ENCODE measurements at regions not wholly inside any gene's neighbourhood (a gene's known extent, or its start where the extent isn't known, plus 50 kb on each side); places are given as distances from the start of the nearest gene placed in this dataset.

DNA sequence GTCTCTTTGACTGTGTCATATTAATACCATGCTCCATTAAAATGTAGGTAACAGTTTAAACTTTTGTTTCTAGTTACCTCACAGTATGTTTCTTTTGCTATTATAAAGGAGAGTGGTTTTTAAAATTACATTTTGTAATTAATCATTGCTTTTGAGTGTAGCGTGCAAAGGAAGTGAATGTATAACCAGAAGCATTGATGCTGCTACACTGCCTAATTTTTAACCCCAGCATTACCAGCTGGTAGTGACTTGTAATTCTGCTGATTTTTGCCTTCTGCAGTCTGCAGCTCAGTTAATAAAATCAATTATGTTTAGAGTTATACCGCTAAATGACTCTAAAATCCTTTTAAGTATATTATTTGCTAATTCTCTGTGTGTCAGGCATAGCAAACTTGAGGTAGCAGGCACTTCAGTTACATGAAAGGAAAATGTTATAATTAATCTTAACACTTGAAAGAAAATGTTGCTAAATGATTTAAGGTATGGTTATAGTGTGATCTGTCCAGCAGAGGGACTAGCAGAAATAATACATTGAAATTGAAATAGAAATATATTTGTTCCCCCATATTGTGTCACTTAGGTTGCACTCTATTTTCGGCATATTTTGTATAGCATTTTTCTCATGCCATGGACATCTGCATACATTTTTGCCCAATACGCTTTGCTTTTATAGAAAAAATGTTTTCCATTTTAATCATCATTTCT is 388.5 kb downstream of the CNTNAP4 start:
- no peak overlapping the region for H3K9ac ChIP-seq (ENCODE audit: low read depth in 2 of 2, low read length in 2 of 2)
- no peaks in the 10 kb centered on the region for H3K9me3 ChIP-seq
- H3K36me3 ChIP-seq: no peaks in the 10 kb centered on the region
- intact Hi-C loops (cut with DNase I): loop anchor here (10.0 kb wide), 1 partner anchor 499 kb away; no protein-coding TSS in a partner anchor
- no peaks in the 10 kb centered on the region for H3K4me1 ChIP-seq
- no peak overlapping the region for H3K4me3 ChIP-seq
- H3K27ac ChIP-seq: no peak overlapping the region
- no peaks in the 10 kb centered on the region for H3K27me3 ChIP-seq
- TF ChIP-seq, protein P1, sequence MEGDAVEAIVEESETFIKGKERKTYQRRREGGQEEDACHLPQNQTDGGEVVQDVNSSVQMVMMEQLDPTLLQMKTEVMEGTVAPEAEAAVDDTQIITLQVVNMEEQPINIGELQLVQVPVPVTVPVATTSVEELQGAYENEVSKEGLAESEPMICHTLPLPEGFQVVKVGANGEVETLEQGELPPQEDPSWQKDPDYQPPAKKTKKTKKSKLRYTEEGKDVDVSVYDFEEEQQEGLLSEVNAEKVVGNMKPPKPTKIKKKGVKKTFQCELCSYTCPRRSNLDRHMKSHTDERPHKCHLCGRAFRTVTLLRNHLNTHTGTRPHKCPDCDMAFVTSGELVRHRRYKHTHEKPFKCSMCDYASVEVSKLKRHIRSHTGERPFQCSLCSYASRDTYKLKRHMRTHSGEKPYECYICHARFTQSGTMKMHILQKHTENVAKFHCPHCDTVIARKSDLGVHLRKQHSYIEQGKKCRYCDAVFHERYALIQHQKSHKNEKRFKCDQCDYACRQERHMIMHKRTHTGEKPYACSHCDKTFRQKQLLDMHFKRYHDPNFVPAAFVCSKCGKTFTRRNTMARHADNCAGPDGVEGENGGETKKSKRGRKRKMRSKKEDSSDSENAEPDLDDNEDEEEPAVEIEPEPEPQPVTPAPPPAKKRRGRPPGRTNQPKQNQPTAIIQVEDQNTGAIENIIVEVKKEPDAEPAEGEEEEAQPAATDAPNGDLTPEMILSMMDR (IDR thresholded peaks at IDR 0.05): no peak
- no peak for DNase-seq

- no peaks in the 10 kb centered on the region for H3K9me3 ChIP-seq
- TF ChIP-seq, protein P1 (IDR thresholded peaks at IDR 0.05): no peak
- H3K27ac ChIP-seq: no peak overlapping the region
- H3K4me3 ChIP-seq: no peak overlapping the region
- H3K4me1 ChIP-seq: no peaks in the 10 kb centered on the region
- no peak overlapping the region for H3K9ac ChIP-seq (ENCODE audit: low read depth in 2 of 2, low read length in 2 of 2)
- no peaks in the 10 kb centered on the region for H3K36me3 ChIP-seq
- no peak for DNase-seq
- no peaks in the 10 kb centered on the region for H3K27me3 ChIP-seq
- intact Hi-C loops (cut with DNase I): loop anchor here (10.0 kb wide), 1 partner anchor 497 kb away; no protein-coding TSS in a partner anchor
Measured at GRCh38 chr16:76668207-76668725, 391.1 kb downstream of the CNTNAP4 start.

DNA sequence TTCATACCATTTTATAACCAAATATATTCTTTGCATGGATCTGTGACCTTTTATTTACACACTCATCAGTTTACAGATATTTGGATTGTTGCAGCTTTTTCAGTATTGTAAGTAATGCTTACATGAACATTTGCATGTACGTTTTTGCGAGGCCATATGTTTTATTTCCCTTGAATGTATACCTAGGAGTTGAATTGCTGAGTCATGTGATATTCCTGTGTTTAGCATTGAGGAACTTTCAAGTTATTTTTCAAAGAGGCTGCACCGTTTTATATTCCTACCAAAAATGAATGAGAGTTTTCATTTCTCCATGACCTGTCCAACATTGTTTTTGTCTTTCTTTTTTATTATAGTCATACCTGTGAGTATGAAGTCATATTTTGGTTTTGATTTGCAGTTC is 392.1 kb downstream of the CNTNAP4 start:
- Histone ChIP-seq H3K36me3 (no peaks in the 10 kb centered on the region), H3K9ac (ENCODE audit: low read depth in 2 of 2, low read length in 2 of 2) (no peak overlapping the region), H3K9me3 (no peaks in the 10 kb centered on the region), H3K27me3 (no peaks in the 10 kb centered on the region), H3K4me1 (no peaks in the 10 kb centered on the region), H3K4me3 (no peak overlapping the region), H3K27ac (no peak overlapping the region)
- intact Hi-C loops (cut with DNase I): loop anchor here (10.0 kb wide), 1 partner anchor 496 kb away; no protein-coding TSS in a partner anchor
- no peak for DNase-seq
- TF ChIP-seq, protein P1 (IDR thresholded peaks at IDR 0.05): no peak

DNA sequence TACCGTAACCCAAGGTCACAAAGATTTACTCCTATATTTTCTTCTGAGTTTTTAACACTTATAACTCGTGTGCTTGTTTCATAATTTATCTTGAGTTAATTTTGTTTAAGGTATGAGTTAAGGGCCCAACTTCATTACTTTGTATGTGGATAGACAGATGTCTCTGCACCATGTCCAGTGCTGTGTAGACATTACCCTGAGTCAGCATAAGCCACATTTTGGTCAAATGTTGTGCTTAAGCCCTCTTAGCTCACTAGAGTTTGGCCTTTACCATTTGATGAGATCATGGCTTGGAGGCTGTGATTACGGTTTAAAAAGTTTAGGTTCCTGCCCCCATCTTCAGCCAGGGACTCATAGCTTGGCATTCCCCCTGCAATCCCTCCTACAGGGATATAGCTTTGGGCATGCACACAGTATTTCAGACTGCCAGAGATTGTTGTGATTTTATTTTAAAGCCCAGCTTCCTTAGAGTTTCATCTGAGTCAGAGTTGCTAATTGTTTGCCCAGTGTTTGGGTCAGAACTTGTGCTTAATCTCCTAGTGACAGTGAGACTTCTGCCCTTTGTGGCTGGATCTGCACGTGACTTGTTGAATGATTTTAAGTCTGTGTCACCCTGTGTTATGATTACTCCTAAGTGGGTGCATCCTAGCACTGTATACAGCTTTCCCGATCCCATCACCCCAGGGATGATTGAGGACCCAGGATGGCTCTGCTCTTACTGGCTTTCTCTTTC is 393.1 kb downstream of the CNTNAP4 start:
- no peaks in the 10 kb centered on the region for H3K9me3 ChIP-seq
- intact Hi-C loops (cut with DNase I): no loop called here
- H3K4me1 ChIP-seq: no peaks in the 10 kb centered on the region
- no peak overlapping the region for H3K27ac ChIP-seq
- TF ChIP-seq, protein P1 (IDR thresholded peaks at IDR 0.05): no peak
- no peak overlapping the region for H3K9ac ChIP-seq (ENCODE audit: low read depth in 2 of 2, low read length in 2 of 2)
- no peaks in the 10 kb centered on the region for H3K27me3 ChIP-seq
- no peaks in the 10 kb centered on the region for H3K36me3 ChIP-seq
- H3K4me3 ChIP-seq: no peak overlapping the region
- no peak for DNase-seq

DNA sequence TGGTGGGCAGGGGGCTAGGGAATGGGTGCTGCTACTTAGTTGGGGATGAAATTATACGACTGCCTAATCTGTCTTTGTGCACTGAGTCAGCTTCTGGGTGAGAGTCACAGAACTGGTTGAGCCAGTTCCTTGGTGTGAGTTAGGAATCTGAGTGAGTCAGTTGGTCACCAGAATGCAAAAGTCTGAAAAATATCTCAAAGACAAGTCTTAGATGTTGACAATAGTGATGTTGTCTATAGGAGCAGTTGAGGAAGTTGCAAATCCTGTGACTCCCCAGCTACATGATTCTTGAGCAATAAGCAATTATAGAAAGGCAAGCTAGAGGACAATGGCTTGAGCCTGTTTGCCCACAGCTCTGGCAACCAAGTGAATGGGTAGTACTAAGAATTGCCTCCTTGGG is 399.2 kb downstream of the CNTNAP4 start:
- no peak for DNase-seq
- intact Hi-C loops (cut with DNase I): no loop called here

More for the DNA sequence above, 399.2 kb downstream of the CNTNAP4 start:
- no peak overlapping the region for H3K27ac ChIP-seq
- no peaks in the 10 kb centered on the region for H3K36me3 ChIP-seq
- no peak overlapping the region for H3K4me3 ChIP-seq
- H3K27me3 ChIP-seq: no peaks in the 10 kb centered on the region
- H3K4me1 ChIP-seq: no peaks in the 10 kb centered on the region
- H3K9ac ChIP-seq (ENCODE audit: low read depth in 2 of 2, low read length in 2 of 2): no peak overlapping the region
- no peaks in the 10 kb centered on the region for H3K9me3 ChIP-seq
- TF ChIP-seq, protein P1 (IDR thresholded peaks at IDR 0.05): no peak

Measured in colonic mucosa (tissue), 4 donors.